Activated CD8-positive, alpha-beta T cell treated with anti-CD3 and anti-CD28 coated beads for 36 hours (primary cell): ENCODE measurements at regions not wholly inside any gene's neighbourhood (a gene's known extent, or its start where the extent isn't known, plus 50 kb on each side); places are given as distances from the start of the nearest gene placed in this dataset.

Source experiments
- ATAC-seq: fragments of 200-7000 bp; cut with Tn5 transposase; one replicate; pipeline ENCODE4 v1.10.0; 2021; ENCODE audit warnings: mild to moderate bottlenecking, moderate library complexity
- CTCF ChIA-PET: fragments of 350-600 bp; sonication (Branson Sonifier 250); formaldehyde crosslinking; loops from one replicate; lab custom pipeline; 2021; ENCODE audit warnings: antibody characterized with exemption; lab: Charles Lee
- POLR2A ChIA-PET: fragments of 350-600 bp; sonication (Branson Sonifier 250); formaldehyde crosslinking; loops from one replicate; lab custom pipeline; 2021; ENCODE audit warnings: antibody characterized with exemption; lab: Charles Lee
- DNase-seq: peaks from one replicate; pipeline ENCODE4 v3.0.0-alpha.2; 2020
- H3K27ac Mint-ChIP-seq: one replicate; pipeline ENCODE4 v1.8.0; 2021; ENCODE audit warnings: mild to moderate bottlenecking, mixed read lengths
- H3K27me3 Mint-ChIP-seq: one replicate; pipeline ENCODE4 v1.8.0; 2021; ENCODE audit warnings: mixed read lengths
- H3K36me3 Mint-ChIP-seq: one replicate; pipeline ENCODE4 v1.8.0; 2021; ENCODE audit warnings: low read depth, mixed read lengths
- H3K4me1 Mint-ChIP-seq: one replicate; pipeline ENCODE4 v1.8.0; 2021; ENCODE audit warnings: low read depth, mixed read lengths
- H3K4me3 Mint-ChIP-seq: one replicate; pipeline ENCODE4 v1.8.0; 2021; ENCODE audit warnings: mild to moderate bottlenecking, moderate library complexity, mixed read lengths
- H3K9me3 Mint-ChIP-seq: one replicate; pipeline ENCODE4 v1.8.0; 2021; ENCODE audit warnings: mixed read lengths
- CTCF ChIP-seq: fragments of 200-600 bp; IDR thresholded peaks from one replicate; pipeline ENCODE4 v1.8.0; 2022; ENCODE audit warnings: antibody characterized with exemption, mild to moderate bottlenecking
- intact Hi-C: fragments of 100-400 bp; cut with micrococcal nuclease; formaldehyde crosslinking; loops from one replicate; pipeline ENCODE4 v1.10.0; 2022

GRCh38 chr5:88583471-88583870 is 299.5 kb downstream of the MEF2C start:
- intact Hi-C loops: no loop called here
- Mint-ChIP-seq H3K9me3 (peaks cover 9% of the 10 kb centered on the region), H3K4me3 (no peak overlapping the region), H3K27me3 (peaks cover 8% of the 10 kb centered on the region), H3K4me1 (no peaks in the 10 kb centered on the region), H3K27ac (no peak overlapping the region), H3K36me3 (no peaks in the 10 kb centered on the region)
- DNase-seq: no peak
- ATAC-seq: no peak
- POLR2A ChIA-PET: no interaction called here
- TF ChIP-seq CTCF: no peak
- CTCF ChIA-PET: no interaction called here

GRCh38 chr5:88558366-88558765 is 289.7 kb upstream of the TMEM161B start:
- H3K9me3 Mint-ChIP-seq: no peaks in the 10 kb centered on the region
- ChIA-PET POLR2A (no interaction called here), CTCF (no interaction called here)
- ATAC-seq (no peak), DNase-seq (no peak)
- H3K4me3 Mint-ChIP-seq: no peak overlapping the region
- no peak overlapping the region for H3K27ac Mint-ChIP-seq
- H3K4me1 Mint-ChIP-seq: peaks cover 7% of the 10 kb centered on the region
- H3K27me3 Mint-ChIP-seq: peaks cover 3% of the 10 kb centered on the region
- intact Hi-C loops: no loop called here
- no peak for TF ChIP-seq CTCF
- H3K36me3 Mint-ChIP-seq: no peaks in the 10 kb centered on the region

GRCh38 chr5:88557881-88558280 is 289.2 kb upstream of the TMEM161B start:
- ChIA-PET POLR2A (no interaction called here), CTCF (no interaction called here)

GRCh38 chr5:88557131-88557530 is 288.5 kb upstream of the TMEM161B start:
- ChIA-PET CTCF (no interaction called here), POLR2A (no interaction called here)
- ATAC-seq: no peak
- Mint-ChIP-seq H3K27me3 (peaks cover 1% of the 10 kb centered on the region), H3K4me3 (no peak overlapping the region), H3K36me3 (no peaks in the 10 kb centered on the region), H3K4me1 (peaks cover 7% of the 10 kb centered on the region), H3K9me3 (no peaks in the 10 kb centered on the region), H3K27ac (no peak overlapping the region)
- no peak for DNase-seq
- TF ChIP-seq CTCF: no peak
- intact Hi-C loops: no loop called here

More at GRCh38 chr5:88557881-88558280, 289.2 kb upstream of the TMEM161B start:
- Mint-ChIP-seq H3K4me3 (no peak overlapping the region), H3K4me1 (peaks cover 7% of the 10 kb centered on the region), H3K9me3 (no peaks in the 10 kb centered on the region), H3K36me3 (no peaks in the 10 kb centered on the region), H3K27ac (no peak overlapping the region), H3K27me3 (peaks cover 3% of the 10 kb centered on the region)
- ATAC-seq: no peak
- intact Hi-C loops: no loop called here
- no peak for DNase-seq
- no peak for TF ChIP-seq CTCF

- DNase-seq (no peak), ATAC-seq (no peak)
- Mint-ChIP-seq H3K27me3 (peaks cover 1% of the 10 kb centered on the region), H3K36me3 (no peaks in the 10 kb centered on the region), H3K4me1 (peaks cover 7% of the 10 kb centered on the region), H3K9me3 (no peaks in the 10 kb centered on the region), H3K4me3 (no peak overlapping the region), H3K27ac (no peak overlapping the region)
- intact Hi-C loops: no loop called here
- POLR2A ChIA-PET: no interaction called here
- no peak for TF ChIP-seq CTCF
- CTCF ChIA-PET: no interaction called here
Measured at GRCh38 chr5:88556406-88556805, 287.8 kb upstream of the TMEM161B start.
